GM18861 (cell line): ENCODE measurements at regions not wholly inside any gene's neighbourhood (a gene's known extent, or its start where the extent isn't known, plus 50 kb on each side); places are given as distances from the start of the nearest gene placed in this dataset.

Experiments
- ATAC-seq: cut with Tn5 transposase; IDR thresholded peaks from one replicate; pipeline ENCODE4 v1.9.1; 2021; ENCODE audit not compliant: unreplicated experiment

- ATAC-seq: no peak
These were observed 184.9 kb upstream of the DPT start for GRCh38 chr1:168913711-168914463.

- no peak for ATAC-seq
These were observed 188.3 kb upstream of the DPT start for GRCh38 chr1:168917309-168917708.

GRCh38 chr1:168917796-168918195 is 188.7 kb upstream of the ATP1B1 start:
- ATAC-seq: no peak

- no peak for ATAC-seq
These were observed 187.4 kb upstream of the ATP1B1 start for GRCh38 chr1:168918860-168919741.

- no peak for ATAC-seq
These were observed 185.9 kb upstream of the ATP1B1 start for GRCh38 chr1:168920456-168921094.

- no peak for ATAC-seq
These were observed 184.9 kb upstream of the ATP1B1 start for GRCh38 chr1:168921629-168922028.

DNA sequence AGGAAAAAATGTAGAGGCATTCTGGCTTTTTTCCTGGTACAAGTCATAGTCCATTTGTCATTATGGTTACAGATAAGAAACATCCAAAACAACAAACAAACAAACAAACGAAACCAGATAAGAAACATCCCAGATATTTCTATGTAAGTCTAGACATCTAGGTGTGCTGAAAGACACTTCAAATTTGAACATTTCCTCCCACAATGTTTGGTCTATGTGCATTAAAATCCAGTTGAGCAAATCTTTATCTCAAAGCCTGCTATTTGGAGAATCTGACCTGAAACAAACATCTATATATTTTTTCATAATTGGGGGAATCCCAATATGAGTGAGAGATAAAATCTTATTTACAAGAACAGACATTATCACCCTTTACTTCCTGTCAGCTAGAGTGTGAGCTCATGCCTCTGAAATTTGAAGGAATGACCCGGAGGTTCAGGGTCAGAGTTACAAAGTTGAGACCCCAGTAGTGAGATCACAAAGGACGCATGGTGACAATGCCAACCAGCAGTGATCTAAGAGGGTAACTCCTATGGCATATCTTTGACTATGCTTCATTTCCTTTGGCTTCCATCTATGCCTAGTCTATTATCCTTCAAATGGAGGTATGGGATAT is 182.9 kb upstream of the ATP1B1 start:
- no peak for ATAC-seq

DNA sequence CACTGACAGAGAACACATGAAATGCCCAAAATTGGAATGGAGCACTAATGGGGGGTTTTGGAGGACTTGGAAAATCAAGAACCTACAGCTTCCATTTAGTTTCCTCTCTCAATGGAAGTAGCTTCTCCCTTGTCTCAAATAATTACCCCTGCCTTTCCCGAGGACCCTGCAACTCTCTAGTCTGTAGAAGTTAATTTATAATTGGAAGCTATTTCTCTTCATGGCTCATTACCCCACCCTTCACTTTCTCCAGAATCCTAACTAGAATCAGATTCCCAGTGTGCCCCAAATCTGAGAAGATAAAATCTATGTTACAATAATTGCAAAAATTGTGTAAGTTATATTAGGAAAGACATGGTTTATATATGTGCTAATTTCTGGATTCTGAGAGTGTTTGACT is 181.5 kb upstream of the ATP1B1 start:
- no peak for ATAC-seq

DNA sequence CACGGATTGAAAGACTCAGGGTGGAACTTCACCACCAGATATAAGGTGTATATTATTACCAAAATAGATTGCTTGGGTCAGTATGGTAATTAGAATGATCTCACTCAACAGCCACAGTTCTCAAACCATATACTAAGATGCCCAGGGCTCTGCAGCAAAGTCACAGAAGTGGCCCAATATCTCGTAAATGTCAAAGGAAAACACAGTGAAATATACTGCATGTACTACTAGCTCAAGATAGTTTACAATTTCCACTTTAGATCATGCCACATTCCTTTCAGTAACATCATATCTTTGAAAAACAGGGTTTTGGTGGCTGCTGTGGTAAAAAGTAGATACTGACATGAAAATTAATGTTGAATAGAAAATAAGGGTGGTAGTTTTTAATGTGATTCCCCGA is 180.3 kb upstream of the ATP1B1 start:
- no peak for ATAC-seq

GRCh38 chr1:168932539-168932938 is 174.0 kb upstream of the ATP1B1 start:
- no peak for ATAC-seq

GRCh38 chr1:168933141-168933805 is 173.2 kb upstream of the ATP1B1 start:
- no peak for ATAC-seq

DNA sequence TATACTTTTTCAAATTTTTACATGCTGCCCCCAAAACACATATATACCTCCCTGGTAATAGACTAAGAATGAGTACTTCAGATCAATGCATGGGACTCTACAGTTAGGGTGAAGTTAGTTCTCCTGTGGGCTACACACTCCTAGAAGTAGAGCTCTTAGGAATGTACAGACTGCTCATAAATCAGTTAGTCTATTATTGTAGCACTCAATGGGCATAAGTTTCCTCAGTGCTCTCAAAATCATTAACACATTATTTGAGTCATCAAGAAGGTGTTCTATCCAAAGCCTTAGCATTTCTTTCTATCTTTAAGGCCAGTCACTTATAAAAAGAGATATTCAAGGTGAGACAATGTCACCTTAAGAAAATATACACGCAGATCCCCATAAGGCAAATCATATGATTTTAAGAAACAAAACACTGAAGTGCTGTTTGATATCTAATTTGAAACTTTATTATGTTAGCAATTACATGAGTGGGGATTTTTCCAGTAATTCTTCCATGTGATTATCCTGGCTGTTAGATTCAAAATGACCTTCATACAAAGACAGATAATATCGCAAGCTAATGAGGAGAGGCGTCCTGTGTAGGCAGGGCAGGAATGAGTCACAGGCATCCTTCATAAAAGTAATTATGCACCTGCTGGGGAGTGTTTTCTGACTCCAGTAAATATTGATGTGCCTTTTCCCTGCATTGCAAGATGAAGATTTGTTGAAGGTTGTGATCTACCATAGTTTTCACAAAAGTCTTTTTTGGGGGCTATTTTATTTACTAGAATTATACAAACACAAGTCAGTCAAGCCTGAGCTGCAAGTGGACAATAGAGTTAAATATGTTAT is 167.2 kb upstream of the ATP1B1 start:
- no peak for ATAC-seq

- no peak for ATAC-seq
These were observed 166.6 kb upstream of the ATP1B1 start for GRCh38 chr1:168939947-168940223.

- no peak for ATAC-seq
These were observed 164.8 kb upstream of the ATP1B1 start for GRCh38 chr1:168941640-168942039.

DNA sequence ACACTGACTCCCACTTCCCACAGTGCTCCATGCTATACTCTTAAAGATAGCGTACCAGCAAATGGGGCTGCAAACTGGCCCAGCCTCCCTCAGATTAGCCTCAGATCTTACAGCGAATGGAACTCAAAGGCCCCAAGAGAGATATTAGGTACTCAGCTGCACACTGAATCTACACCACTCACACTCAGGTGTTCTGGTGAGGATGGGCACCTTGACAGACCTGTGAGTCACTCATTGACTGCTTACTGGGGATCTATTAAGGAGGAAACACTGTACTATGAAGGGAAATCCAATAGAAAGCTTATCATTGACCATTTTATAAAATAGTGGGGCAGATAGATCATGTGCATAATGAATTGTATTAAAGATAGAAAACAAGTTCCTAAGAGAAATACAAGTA is 164.3 kb upstream of the ATP1B1 start:
- ATAC-seq: no peak

- ATAC-seq: no peak
These were observed 160.6 kb upstream of the ATP1B1 start for GRCh38 chr1:168945870-168946269.

DNA sequence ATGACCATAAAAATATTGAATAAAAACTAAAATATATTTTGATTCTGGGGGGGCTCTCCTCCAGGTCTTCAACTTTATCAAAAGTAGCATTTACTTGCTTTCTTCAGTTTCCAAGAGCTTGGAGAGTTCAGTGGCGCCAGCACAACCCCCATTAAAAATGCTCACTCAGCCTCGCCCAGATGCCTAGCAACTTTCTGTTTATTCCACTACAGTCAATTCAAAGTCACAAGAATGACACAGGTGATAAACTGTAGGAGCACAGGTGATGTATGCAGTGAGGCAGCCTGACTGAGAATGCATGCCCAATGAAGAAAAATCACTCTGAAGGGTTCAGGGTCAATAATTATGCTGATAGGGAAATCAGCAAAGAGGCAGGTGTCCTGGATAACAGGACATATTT is 159.4 kb upstream of the ATP1B1 start:
- ATAC-seq: no peak

- ATAC-seq: no peak
These were observed 156.8 kb upstream of the ATP1B1 start for GRCh38 chr1:168949672-168950071.

GRCh38 chr1:168957818-168958217 is 148.7 kb upstream of the ATP1B1 start:
- ATAC-seq: no peak
